ENCODE measurements at regions not wholly inside any gene's neighbourhood (a gene's known extent, or its start where the extent isn't known, plus 50 kb on each side); places are given as distances from the start of the nearest gene placed in this dataset.

DNA sequence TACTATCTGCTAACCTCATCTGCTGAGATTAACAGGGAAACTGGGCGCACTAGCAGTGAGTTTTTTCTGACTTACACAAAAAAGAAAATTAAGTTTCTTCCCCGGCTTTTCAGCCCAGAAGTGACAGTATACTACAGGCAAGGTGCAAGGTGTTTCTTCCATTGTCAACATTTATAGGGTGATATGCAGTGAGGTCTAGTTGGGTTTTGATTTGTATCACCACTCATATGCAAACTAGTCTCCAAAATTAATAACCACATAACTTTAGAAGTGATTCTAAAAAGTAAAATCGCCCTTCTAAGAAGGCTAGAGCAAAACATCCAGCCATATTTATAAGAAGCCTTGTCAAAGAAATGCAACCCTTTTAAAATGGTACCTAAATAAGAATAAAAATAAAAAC is 640.1 kb downstream of the ARAP2 start:
- POLR2A ChIA-PET: no interaction called here
- ATAC-seq (replicated peaks in 1 of 4): no peak
- no peaks in the 10 kb centered on the region for H3K27me3 ChIP-seq (replicated peaks in 1 of 2; ENCODE audit: control insufficient read depth in 2 of 2, extremely low read depth in 1 of 2, insufficient read depth in 2 of 2, low read length in 1 of 2)
- no peaks in the 10 kb centered on the region for H3K9me3 ChIP-seq
- no peak overlapping the region for H3K27ac ChIP-seq (ENCODE audit: low read length)
- H3K4me3 ChIP-seq (ENCODE audit: control insufficient read depth in 1 of 2, extremely low read depth in 1 of 2, low read length in 1 of 2): no peak overlapping the region
- H3K27me3 Mint-ChIP-seq: no peaks in the 10 kb centered on the region
- CTCF ChIA-PET: no interaction called here
- no peak overlapping the region for H3K4me3 Mint-ChIP-seq
- H3K27ac Mint-ChIP-seq: no peak overlapping the region
- H3K36me3 ChIP-seq (ENCODE audit: control insufficient read depth in 2 of 2, extremely low read depth in 1 of 2, insufficient read depth in 1 of 2, low read length in 1 of 2): no peaks in the 10 kb centered on the region
- no peak for DNase-seq
- no peaks in the 10 kb centered on the region for H3K4me1 ChIP-seq (ENCODE audit: control insufficient read depth in 1 of 2, extremely low read depth in 1 of 2, insufficient read depth in 2 of 2, low read length in 2 of 2)
- H3K36me3 Mint-ChIP-seq: no peaks in the 10 kb centered on the region
- peaks cover 0 to 4% (median 3%) of the 10 kb centered on the region in 3 donors for H3K9me3 Mint-ChIP-seq
- H3K4me1 Mint-ChIP-seq: no peaks in the 10 kb centered on the region
- no CpG with 5 or more reads among the region's 3 CpGs for WGBS (ENCODE audit: insufficient coverage)

- Histone ChIP-seq H3K27me3 (replicated peaks in 1 of 2; ENCODE audit: control insufficient read depth in 2 of 2, extremely low read depth in 1 of 2, insufficient read depth in 2 of 2, low read length in 1 of 2) (no peaks in the 10 kb centered on the region), H3K9me3 (no peaks in the 10 kb centered on the region), H3K4me1 (ENCODE audit: control insufficient read depth in 1 of 2, extremely low read depth in 1 of 2, insufficient read depth in 2 of 2, low read length in 2 of 2) (no peaks in the 10 kb centered on the region), H3K36me3 (ENCODE audit: control insufficient read depth in 2 of 2, extremely low read depth in 1 of 2, insufficient read depth in 1 of 2, low read length in 1 of 2) (no peaks in the 10 kb centered on the region), H3K27ac (ENCODE audit: low read length) (no peak overlapping the region), H3K4me3 (ENCODE audit: control insufficient read depth in 1 of 2, extremely low read depth in 1 of 2, low read length in 1 of 2) (no peak overlapping the region)
- no peaks in the 10 kb centered on the region for H3K4me1 Mint-ChIP-seq
- ATAC-seq (replicated peaks in 1 of 4) (no peak), DNase-seq (no peak)
- no peaks in the 10 kb centered on the region for H3K36me3 Mint-ChIP-seq
- H3K4me3 Mint-ChIP-seq: no peak overlapping the region
- no peak overlapping the region for H3K27ac Mint-ChIP-seq
- no peaks in the 10 kb centered on the region for H3K27me3 Mint-ChIP-seq
- H3K9me3 Mint-ChIP-seq: peaks cover 0 to 4% (median 3%) of the 10 kb centered on the region in 3 donors
- CTCF ChIA-PET: no interaction called here
- whole genome bisulfite sequencing (ENCODE audit: insufficient coverage): no CpG with 5 or more reads among the region's 1 CpG
- POLR2A ChIA-PET: no interaction called here
Observed at GRCh38 chr4:35604724-35605123, 639.6 kb downstream of the ARAP2 start.

GRCh38 chr4:35608205-35608604 is 636.1 kb downstream of the ARAP2 start:
- DNase-seq: no peak
- Histone ChIP-seq H3K36me3 (ENCODE audit: control insufficient read depth in 2 of 2, extremely low read depth in 1 of 2, insufficient read depth in 1 of 2, low read length in 1 of 2) (no peaks in the 10 kb centered on the region), H3K27ac (ENCODE audit: low read length) (no peak overlapping the region), H3K27me3 (replicated peaks in 1 of 2; ENCODE audit: control insufficient read depth in 2 of 2, extremely low read depth in 1 of 2, insufficient read depth in 2 of 2, low read length in 1 of 2) (no peaks in the 10 kb centered on the region), H3K4me1 (ENCODE audit: control insufficient read depth in 1 of 2, extremely low read depth in 1 of 2, insufficient read depth in 2 of 2, low read length in 2 of 2) (no peaks in the 10 kb centered on the region), H3K4me3 (ENCODE audit: control insufficient read depth in 1 of 2, extremely low read depth in 1 of 2, low read length in 1 of 2) (no peak overlapping the region), H3K9me3 (no peaks in the 10 kb centered on the region)
- CTCF ChIA-PET: no interaction called here
- ATAC-seq (replicated peaks in 1 of 4): no peak
- Mint-ChIP-seq H3K9me3 (peaks cover 0 to 10% (median 4%) of the 10 kb centered on the region in 3 donors), H3K27me3 (no peaks in the 10 kb centered on the region), H3K4me1 (no peaks in the 10 kb centered on the region), H3K36me3 (no peaks in the 10 kb centered on the region), H3K27ac (no peak overlapping the region), H3K4me3 (no peak overlapping the region)
- POLR2A ChIA-PET: no interaction called here

GRCh38 chr4:35614120-35614519 is 630.2 kb downstream of the ARAP2 start:
- no peak overlapping the region for H3K4me3 Mint-ChIP-seq
- Histone ChIP-seq H3K27ac (ENCODE audit: low read length) (no peak overlapping the region), H3K4me3 (ENCODE audit: control insufficient read depth in 1 of 2, extremely low read depth in 1 of 2, low read length in 1 of 2) (no peak overlapping the region), H3K27me3 (replicated peaks in 1 of 2; ENCODE audit: control insufficient read depth in 2 of 2, extremely low read depth in 1 of 2, insufficient read depth in 2 of 2, low read length in 1 of 2) (no peaks in the 10 kb centered on the region), H3K9me3 (no peaks in the 10 kb centered on the region), H3K36me3 (ENCODE audit: control insufficient read depth in 2 of 2, extremely low read depth in 1 of 2, insufficient read depth in 1 of 2, low read length in 1 of 2) (no peaks in the 10 kb centered on the region), H3K4me1 (ENCODE audit: control insufficient read depth in 1 of 2, extremely low read depth in 1 of 2, insufficient read depth in 2 of 2, low read length in 2 of 2) (no peaks in the 10 kb centered on the region)
- ChIA-PET CTCF (no interaction called here), POLR2A (no interaction called here)
- WGBS (ENCODE audit: insufficient coverage): no CpG with 5 or more reads among the region's 2 CpGs
- peaks cover 0 to 10% (median 4%) of the 10 kb centered on the region in 3 donors for H3K9me3 Mint-ChIP-seq
- H3K27ac Mint-ChIP-seq: no peak overlapping the region
- no peaks in the 10 kb centered on the region for H3K36me3 Mint-ChIP-seq
- DNase-seq (no peak), ATAC-seq (replicated peaks in 1 of 4) (no peak)
- H3K4me1 Mint-ChIP-seq: no peaks in the 10 kb centered on the region
- no peaks in the 10 kb centered on the region for H3K27me3 Mint-ChIP-seq

GRCh38 chr4:35639929-35640328 is 604.4 kb downstream of the ARAP2 start:
- ChIA-PET CTCF (no interaction called here), POLR2A (no interaction called here)
- H3K9me3 Mint-ChIP-seq: peaks cover 0 to 13% (median 4%) of the 10 kb centered on the region in 3 donors
- no peak overlapping the region for H3K4me3 Mint-ChIP-seq
- 67% methylated on average over 1 of the region's 3 CpGs for WGBS (ENCODE audit: insufficient coverage)
- no peaks in the 10 kb centered on the region for H3K4me1 Mint-ChIP-seq
- no peaks in the 10 kb centered on the region for H3K9me3 ChIP-seq
- no peak overlapping the region for H3K27ac ChIP-seq (ENCODE audit: low read length)
- ATAC-seq (replicated peaks in 1 of 4) (no peak), DNase-seq (no peak)
- no peak overlapping the region for H3K4me3 ChIP-seq (ENCODE audit: control insufficient read depth in 1 of 2, extremely low read depth in 1 of 2, low read length in 1 of 2)
- H3K27me3 Mint-ChIP-seq: no peaks in the 10 kb centered on the region
- H3K36me3 ChIP-seq (ENCODE audit: control insufficient read depth in 2 of 2, extremely low read depth in 1 of 2, insufficient read depth in 1 of 2, low read length in 1 of 2): no peaks in the 10 kb centered on the region
- H3K27me3 ChIP-seq (replicated peaks in 1 of 2; ENCODE audit: control insufficient read depth in 2 of 2, extremely low read depth in 1 of 2, insufficient read depth in 2 of 2, low read length in 1 of 2): no peaks in the 10 kb centered on the region
- H3K36me3 Mint-ChIP-seq: no peaks in the 10 kb centered on the region
- H3K27ac Mint-ChIP-seq: no peak overlapping the region
- H3K4me1 ChIP-seq (ENCODE audit: control insufficient read depth in 1 of 2, extremely low read depth in 1 of 2, insufficient read depth in 2 of 2, low read length in 2 of 2): no peaks in the 10 kb centered on the region

DNA sequence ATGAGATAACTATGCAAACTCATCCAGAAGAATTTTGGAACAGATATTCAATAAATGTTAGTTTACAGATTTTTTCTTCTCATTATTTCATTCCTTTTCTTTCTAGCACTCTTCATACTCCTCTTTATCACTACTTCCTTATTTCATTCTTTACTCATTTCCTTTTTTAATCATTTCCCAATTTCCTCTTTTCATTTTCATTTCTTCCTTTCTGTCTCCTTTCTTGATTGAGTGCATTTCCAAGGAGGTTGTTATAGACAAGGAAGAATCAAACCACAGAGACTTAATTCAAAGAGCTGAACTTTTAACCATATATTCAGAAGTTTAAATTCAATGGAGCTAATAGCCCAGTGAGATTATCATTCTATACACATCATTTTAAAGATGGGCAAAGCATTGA is 600.7 kb downstream of the ARAP2 start:
- ChIA-PET CTCF (no interaction called here), POLR2A (no interaction called here)
- H3K27ac ChIP-seq (ENCODE audit: low read length): no peak overlapping the region
- H3K4me3 Mint-ChIP-seq: no peak overlapping the region
- no peaks in the 10 kb centered on the region for H3K9me3 ChIP-seq
- no peaks in the 10 kb centered on the region for H3K4me1 Mint-ChIP-seq
- no peaks in the 10 kb centered on the region for H3K36me3 ChIP-seq (ENCODE audit: control insufficient read depth in 2 of 2, extremely low read depth in 1 of 2, insufficient read depth in 1 of 2, low read length in 1 of 2)
- no peaks in the 10 kb centered on the region for H3K36me3 Mint-ChIP-seq
- no peak overlapping the region for H3K27ac Mint-ChIP-seq
- DNase-seq: no peak
- H3K4me3 ChIP-seq (ENCODE audit: control insufficient read depth in 1 of 2, extremely low read depth in 1 of 2, low read length in 1 of 2): no peak overlapping the region
- no peaks in the 10 kb centered on the region for H3K27me3 ChIP-seq (replicated peaks in 1 of 2; ENCODE audit: control insufficient read depth in 2 of 2, extremely low read depth in 1 of 2, insufficient read depth in 2 of 2, low read length in 1 of 2)
- ATAC-seq (replicated peaks in 1 of 4): no peak
- H3K27me3 Mint-ChIP-seq: no peaks in the 10 kb centered on the region
- no peaks in the 10 kb centered on the region for H3K4me1 ChIP-seq (ENCODE audit: control insufficient read depth in 1 of 2, extremely low read depth in 1 of 2, insufficient read depth in 2 of 2, low read length in 2 of 2)
- peaks cover 0 to 3% (median 0%) of the 10 kb centered on the region in 3 donors for H3K9me3 Mint-ChIP-seq

DNA sequence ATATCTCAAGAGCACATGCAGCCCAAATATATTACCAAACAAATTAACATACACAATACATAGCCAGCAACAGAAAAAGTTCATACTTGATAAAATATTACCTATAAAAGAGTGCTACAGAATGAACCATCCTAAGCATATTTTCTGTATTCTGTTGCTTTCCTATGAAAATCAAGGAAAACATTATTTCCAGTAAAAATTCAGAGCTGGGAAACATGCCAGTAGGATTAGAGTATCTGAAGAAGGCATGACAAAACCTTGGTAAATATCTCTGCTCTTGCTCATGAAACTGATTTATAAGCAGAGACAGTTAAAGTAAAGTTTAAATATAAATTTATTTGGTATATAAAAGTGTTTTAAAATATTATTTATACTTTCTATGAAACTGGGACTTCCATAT is 599.7 kb downstream of the ARAP2 start:
- no peaks in the 10 kb centered on the region for H3K36me3 ChIP-seq (ENCODE audit: control insufficient read depth in 2 of 2, extremely low read depth in 1 of 2, insufficient read depth in 1 of 2, low read length in 1 of 2)
- Mint-ChIP-seq H3K4me1 (no peaks in the 10 kb centered on the region), H3K9me3 (peaks cover 0 to 3% (median 0%) of the 10 kb centered on the region in 3 donors), H3K4me3 (no peak overlapping the region), H3K27ac (no peak overlapping the region), H3K36me3 (no peaks in the 10 kb centered on the region), H3K27me3 (no peaks in the 10 kb centered on the region)
- H3K9me3 ChIP-seq: no peaks in the 10 kb centered on the region
- H3K27ac ChIP-seq (ENCODE audit: low read length): no peak overlapping the region
- CTCF ChIA-PET: no interaction called here
- H3K4me1 ChIP-seq (ENCODE audit: control insufficient read depth in 1 of 2, extremely low read depth in 1 of 2, insufficient read depth in 2 of 2, low read length in 2 of 2): no peaks in the 10 kb centered on the region
- POLR2A ChIA-PET: no interaction called here
- no peaks in the 10 kb centered on the region for H3K27me3 ChIP-seq (replicated peaks in 1 of 2; ENCODE audit: control insufficient read depth in 2 of 2, extremely low read depth in 1 of 2, insufficient read depth in 2 of 2, low read length in 1 of 2)
- DNase-seq (no peak), ATAC-seq (replicated peaks in 1 of 4) (no peak)
- H3K4me3 ChIP-seq (ENCODE audit: control insufficient read depth in 1 of 2, extremely low read depth in 1 of 2, low read length in 1 of 2): no peak overlapping the region
